ENCODE measurements at regions not wholly inside any gene's neighbourhood (a gene's known extent, or its start where the extent isn't known, plus 50 kb on each side); places are given as distances from the start of the nearest gene placed in this dataset.

- no peak for DNase-seq
Measured at GRCh38 chr4:167492007-167492406, 257.7 kb upstream of the SPOCK3 start.

DNA sequence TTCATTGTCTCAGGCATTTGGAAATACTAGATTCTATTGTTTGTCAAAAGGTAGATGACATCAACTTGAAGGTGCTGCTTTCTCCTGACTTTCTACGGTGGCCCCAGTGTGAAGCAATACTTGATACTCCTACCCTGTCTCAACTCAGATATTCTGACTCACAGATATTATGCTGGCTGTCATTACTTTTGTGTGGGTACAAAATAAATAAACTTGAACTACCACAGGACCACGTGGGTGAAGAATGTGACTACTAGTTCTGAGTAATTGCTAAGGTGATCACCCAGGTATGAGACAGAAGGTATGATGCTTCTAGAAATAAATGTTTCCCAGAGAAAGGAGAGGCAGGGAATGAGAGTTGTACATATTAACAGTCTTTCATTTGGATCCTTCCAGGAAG, 275.3 kb upstream of the SPOCK3 start:
- no peak for DNase-seq

GRCh38 chr4:167524091-167524490, 289.8 kb upstream of the SPOCK3 start:
- DNase-seq, result no peak

- no peak for DNase-seq
Measured at GRCh38 chr4:167537761-167538160, 303.5 kb upstream of the SPOCK3 start.

- peak; percentile 1 for DNase-seq
Measured at GRCh38 chr4:167541286-167541685, 307.0 kb upstream of the SPOCK3 start.

DNA sequence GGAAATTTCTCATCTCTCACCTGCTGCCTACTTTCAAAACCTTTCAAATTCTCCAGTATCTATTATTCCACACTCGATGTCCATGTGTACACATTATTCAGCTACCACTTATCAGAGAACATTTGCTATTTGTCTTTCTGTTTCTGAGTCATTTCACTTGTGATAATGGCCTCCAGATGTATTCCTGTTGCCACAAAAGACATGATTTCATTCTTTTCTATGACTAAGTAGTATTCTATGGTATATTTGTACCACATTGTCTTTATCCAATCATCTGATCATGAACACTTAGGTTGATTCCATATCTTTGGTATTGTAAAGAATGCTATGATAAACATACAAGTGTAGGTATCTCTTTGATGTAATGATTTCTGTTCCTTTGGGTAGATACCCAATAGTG, 310.1 kb upstream of the SPOCK3 start:
- peak; percentile 6 for DNase-seq

DNA sequence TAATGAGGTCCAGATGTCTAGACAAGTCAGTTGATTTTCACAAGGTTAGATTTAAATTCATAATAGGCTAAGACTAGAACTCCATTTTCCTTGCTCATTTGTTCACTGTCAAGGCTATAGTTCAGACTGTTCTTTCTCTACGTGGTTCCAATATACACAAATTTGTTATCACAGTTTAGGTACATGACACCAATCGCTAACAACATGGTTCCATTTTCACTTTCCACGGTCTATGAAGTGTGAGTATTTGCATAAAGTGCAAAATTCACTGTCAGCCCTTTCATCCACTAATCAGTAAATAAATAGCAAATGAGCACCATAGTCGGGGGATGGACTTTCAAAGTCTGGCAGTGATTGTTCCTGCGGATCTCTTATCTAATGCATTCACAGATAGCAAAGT, 315.7 kb upstream of the SPOCK3 start:
- DNase-seq, result no peak

DNA sequence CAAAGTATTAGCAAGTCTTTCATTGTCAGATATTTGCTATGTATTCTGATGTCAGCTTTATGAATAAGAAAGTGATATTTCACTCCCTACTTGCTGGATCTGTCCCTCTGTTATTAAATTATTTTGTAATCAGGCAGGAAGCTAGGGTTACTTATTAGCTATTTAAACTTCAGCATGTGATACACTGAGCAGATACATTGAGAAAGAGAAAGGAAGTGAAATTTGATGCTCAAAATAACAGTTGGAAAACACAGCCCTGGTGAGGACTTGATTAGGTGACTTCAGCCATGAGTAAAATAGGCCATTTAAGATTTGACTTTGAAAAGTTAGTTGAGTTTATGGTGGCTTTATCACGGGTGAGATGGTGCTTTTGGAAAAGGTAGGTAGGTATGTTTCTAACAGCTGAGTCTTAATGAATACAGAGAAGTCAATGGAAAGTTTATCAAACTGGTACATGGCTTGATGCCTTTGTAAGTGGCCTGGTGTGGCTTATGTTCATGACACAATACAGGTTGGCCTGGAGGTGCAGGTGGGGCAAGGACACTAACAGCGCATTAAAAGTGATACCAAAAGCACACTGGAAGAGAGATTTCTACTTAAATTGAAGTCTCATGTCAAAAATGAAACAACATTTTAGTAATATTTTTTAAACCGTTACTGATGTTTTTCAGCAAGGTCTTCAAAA, 321.2 kb upstream of the SPOCK3 start:
- no peak for DNase-seq

DNA sequence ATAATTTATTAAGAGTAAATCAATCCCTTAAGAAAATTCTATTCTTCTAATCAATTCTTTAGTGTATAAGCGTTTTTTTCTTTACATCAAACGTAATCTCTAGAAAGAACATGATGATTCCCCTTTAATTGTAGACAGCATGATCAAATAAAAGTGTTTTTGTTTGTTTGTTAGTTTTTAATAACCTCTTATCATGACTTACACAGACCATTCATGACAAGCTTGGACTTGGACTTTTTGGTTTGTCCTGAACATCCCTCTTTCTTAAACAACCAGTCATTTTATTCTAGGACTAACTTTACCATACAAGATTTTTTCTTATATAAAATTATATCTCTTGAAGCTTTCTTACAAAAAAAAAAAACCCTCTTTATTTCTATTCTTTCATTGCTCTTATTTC, 344.6 kb upstream of the SPOCK3 start:
- DNase-seq, result no peak

DNA sequence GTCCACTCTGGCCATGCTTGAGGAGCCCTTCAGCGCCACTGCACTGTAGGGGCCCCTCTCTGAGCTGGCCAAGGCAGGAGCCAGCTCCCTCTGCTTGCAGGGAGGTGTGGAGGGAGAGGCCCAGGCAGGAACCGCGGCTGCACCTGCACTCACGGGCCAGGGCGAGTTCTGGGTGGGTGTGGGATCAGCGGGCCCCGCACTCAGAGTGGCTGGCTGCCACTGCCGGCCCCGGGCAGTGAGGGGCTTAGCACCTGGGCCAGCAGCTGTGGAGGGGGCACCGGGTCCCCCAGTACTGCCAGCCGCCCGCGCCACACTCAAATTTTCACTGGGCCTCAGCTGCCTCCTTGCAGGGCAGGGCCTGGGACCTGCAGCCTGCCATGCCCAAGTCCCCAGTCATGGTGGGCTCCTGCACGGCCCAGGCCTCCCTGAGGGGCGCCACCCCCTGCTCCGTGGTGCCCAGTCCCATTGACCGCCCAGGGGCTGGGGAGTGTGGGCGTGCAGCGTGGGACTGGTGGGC, 347.2 kb upstream of the SPOCK3 start:
- no peak for DNase-seq

GRCh38 chr4:167587361-167587760, 353.1 kb upstream of the SPOCK3 start:
- no peak for DNase-seq

- no peak for DNase-seq
Measured at GRCh38 chr4:167595898-167596297, 361.6 kb upstream of the SPOCK3 start.

DNA sequence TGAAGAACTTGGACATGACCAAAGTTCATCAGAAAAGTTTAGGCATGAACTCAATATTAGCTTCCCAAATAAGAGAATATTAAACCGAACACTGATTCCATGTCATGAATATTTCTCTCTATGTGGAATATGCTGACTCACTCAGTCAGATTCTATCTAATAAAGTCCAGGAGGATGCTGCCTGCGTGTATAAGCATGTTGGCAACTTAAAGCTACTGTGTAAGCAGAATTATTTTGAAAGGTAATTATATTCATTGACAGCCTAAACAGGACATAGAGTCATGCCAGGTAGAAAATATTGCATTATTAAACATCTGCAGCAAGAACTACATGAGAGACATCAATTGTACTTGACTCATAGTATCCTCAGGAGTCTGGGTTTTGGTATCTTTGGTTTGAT, 367.9 kb upstream of the SPOCK3 start:
- DNase-seq, result no peak

- no peak for DNase-seq
Measured at GRCh38 chr4:167606551-167606950, 372.3 kb upstream of the SPOCK3 start.

DNA sequence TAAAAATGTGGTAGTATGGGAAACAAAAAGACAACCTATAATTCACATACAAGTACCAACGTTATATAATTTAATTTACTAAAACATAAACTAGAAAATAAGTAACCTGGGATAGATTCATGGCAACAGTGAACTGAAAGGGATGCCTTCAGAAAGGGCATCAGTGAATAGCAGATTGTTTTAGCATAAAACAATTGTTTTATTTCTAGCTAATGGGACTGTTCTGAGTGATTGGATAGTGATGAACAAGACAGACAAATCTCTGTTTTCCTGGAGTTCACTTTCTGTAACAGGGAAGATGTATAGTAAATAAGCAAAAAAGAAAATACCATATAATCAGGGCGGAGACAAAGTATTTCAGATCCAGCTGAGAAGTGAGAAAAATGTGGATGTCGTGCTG, 379.1 kb upstream of the SPOCK3 start:
- DNase-seq, result no peak

DNA sequence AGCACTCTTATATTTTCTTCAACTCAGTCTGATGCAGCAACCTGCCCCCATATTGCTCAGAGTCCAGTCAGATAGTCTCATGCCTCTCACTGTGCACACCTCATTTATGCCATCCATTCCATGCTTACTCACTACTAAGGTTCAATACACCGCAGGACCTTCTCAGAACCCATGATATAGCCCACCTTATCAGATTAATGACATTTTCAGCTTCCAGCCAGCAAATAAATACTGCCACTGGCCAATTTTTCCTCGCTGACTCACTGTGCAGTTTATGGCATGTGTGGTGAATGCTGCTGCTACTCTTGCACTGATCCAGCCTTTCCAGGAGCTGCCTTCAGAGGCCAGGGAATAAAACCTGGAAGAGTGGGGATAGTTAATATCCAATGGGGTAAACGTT, 380.6 kb upstream of the SPOCK3 start:
- peak; percentile 57 for DNase-seq

- peak; percentile 64 for DNase-seq
Measured at GRCh38 chr4:167616476-167616875, 382.2 kb upstream of the SPOCK3 start.

GRCh38 chr4:167622481-167623240, 388.4 kb upstream of the SPOCK3 start:
- peak; percentile 59 for DNase-seq

DNA sequence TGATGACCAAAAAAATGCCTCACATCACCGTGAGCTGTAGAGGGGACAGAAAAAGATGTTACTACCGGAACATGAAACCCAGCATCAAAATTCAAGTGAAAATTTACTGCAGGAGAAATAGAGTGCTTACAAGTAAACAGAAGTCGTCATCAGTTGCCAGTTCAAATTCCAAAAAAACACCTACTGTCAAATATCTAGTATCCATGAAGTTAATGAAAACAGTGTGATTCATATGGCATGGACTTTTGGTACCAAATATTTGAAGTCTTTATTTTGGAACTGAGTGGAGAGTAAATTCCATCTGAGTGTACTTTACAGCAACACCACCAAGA, 388.9 kb upstream of the SPOCK3 start:
- DNase-seq, result no peak

- DNase-seq, result no peak
Measured at GRCh38 chr4:167629272-167629671, 395.0 kb upstream of the SPOCK3 start.

GRCh38 chr4:167642250-167642649, 408.0 kb upstream of the SPOCK3 start:
- no peak for DNase-seq

GRCh38 chr4:167645358-167645757, 411.1 kb upstream of the SPOCK3 start:
- no peak for DNase-seq

DNA sequence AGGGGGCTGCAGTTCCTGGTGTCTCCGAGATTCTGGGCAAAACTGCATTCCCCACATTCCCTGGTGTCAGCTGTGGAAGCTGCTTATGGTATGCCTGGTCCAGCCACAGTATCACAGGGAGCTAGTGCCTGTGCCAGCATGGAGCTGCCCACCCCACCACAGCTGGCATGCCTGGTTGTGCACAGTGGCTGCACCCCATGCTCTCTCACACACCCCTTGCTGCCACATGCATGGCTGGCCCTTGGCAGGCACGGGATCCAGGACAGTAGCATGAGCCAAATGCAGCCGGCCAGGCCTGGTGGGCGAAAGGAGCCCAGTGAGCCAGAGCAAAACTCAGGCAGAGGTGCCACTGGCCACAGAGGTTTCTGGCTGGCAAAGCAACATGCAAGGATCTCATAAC, 418.0 kb upstream of the SPOCK3 start:
- DNase-seq, result no peak

GRCh38 chr4:167688660-167689142, 403.6 kb upstream of the ANXA10 start:
- DNase-seq, result no peak

DNA sequence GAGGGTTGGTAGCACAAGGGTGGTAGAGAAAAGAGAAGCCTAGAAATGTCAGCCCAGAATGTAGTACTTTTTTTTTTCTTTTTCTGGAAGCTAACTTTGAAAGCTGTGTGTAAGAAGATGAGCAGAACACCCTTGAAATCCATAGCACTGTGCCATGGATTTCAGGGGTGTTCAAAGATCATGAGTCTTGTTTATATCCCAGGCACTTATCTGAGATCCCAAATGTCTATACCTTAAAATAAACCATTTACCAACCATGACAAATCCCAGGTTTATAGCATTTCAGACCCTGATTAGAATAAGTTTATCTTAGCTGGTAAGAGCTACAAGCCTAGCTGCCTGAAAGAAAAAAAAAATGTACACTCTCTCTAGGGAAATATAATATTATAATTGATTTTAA, 389.9 kb upstream of the ANXA10 start:
- DNase-seq, result no peak

Data from fibroblast of upper back skin (primary cell).